B cell (primary cell): ENCODE measurements at regions not wholly inside any gene's neighbourhood (a gene's known extent, or its start where the extent isn't known, plus 50 kb on each side); places are given as distances from the start of the nearest gene placed in this dataset.

ENCODE experiments used
- ATAC-seq: fragments of 200-7000 bp; cut with Tn5 transposase; one replicate; pipeline ENCODE4 v1.10.0; 2021; ENCODE audit warnings: low read depth, mild to moderate bottlenecking, moderate number of reproducible peaks, moderate library complexity
- CTCF ChIA-PET: fragments of 350-600 bp; sonication (Branson Sonifier 250); formaldehyde crosslinking; loops from one replicate; lab custom pipeline; 2021; ENCODE audit warnings: antibody characterized with exemption, inconsistent platforms; lab: Charles Lee
- POLR2A ChIA-PET: fragments of 350-600 bp; sonication (Branson Sonifier 250); formaldehyde crosslinking; loops from one replicate; lab custom pipeline; 2021; ENCODE audit warnings: antibody characterized with exemption; lab: Charles Lee
- DNase-seq: peaks from one replicate; pipeline ENCODE4 v3.0.0; 2013
- H2AFZ ChIP-seq: 2 replicates; pipeline ENCODE4 v1.6.1; 2012; ENCODE audit warnings: mild to moderate bottlenecking, low read depth, low read length; ENCODE audit not compliant: insufficient read depth, poor library complexity, severe bottlenecking
- H3K27ac ChIP-seq, 2 donors: 1 replicate in 1 of 2; 2 replicates in 1 of 2; pipeline ENCODE4 v1.5.1; 2012 to 2013; ENCODE audit warnings: low read length in 2 of 2, mild to moderate bottlenecking in 2 of 2, moderate library complexity in 1 of 2
- H3K27me3 ChIP-seq, 4 experiments: fragments of 200-600 bp in 1 of 4; sonication (generic) in 1 of 4; replicated peaks in 1 of 4; 1 replicate in 2 of 4; 2 replicates in 2 of 4; pipeline versions ENCODE4 v1.6.1 to v1.7.0; 2013 to 2016; ENCODE audit warnings: low read length in 3 of 4, mild to moderate bottlenecking in 2 of 4, mixed read lengths in 1 of 4, moderate library complexity in 1 of 4; ENCODE audit not compliant: insufficient read depth in 4 of 4, control insufficient read depth in 3 of 4; ENCODE audit errors: control extremely low read depth in 1 of 4
- H3K36me3 ChIP-seq, 2 experiments: replicated peaks in 1 of 2; 1 replicate in 1 of 2; 2 replicates in 1 of 2; pipeline versions ENCODE4 v1.6.1 to v1.7.1; 2013; ENCODE audit warnings: low read length in 1 of 2; ENCODE audit not compliant: insufficient read depth in 2 of 2, control insufficient read depth in 1 of 2; ENCODE audit errors: control extremely low read depth in 1 of 2, extremely low read depth in 1 of 2
- H3K4me1 ChIP-seq, 2 donors: fragments of 200-600 bp in 1 of 2; sonication (generic) in 1 of 2; 1 replicate in 1 of 2; 2 replicates in 1 of 2; pipeline versions ENCODE4 v1.5.1 to v1.6.1; 2013 to 2017; ENCODE audit warnings: low read length in 2 of 2; ENCODE audit not compliant: control insufficient read depth in 2 of 2, insufficient read depth in 2 of 2
- H3K4me2 ChIP-seq: replicated peaks from 2 replicates; pipeline ENCODE3; 2012; ENCODE audit warnings: mild to moderate bottlenecking, low read depth, low read length; ENCODE audit not compliant: poor library complexity, severe bottlenecking
- H3K4me3 ChIP-seq, 5 experiments: fragments of 200-600 bp in 1 of 5; sonication (generic) in 1 of 5; 1 replicate in 3 of 5; 2 replicates in 2 of 5; pipeline versions ENCODE4 v1.5.1 to v1.7.0; 2011 to 2016; ENCODE audit warnings: low read length in 4 of 5, mild to moderate bottlenecking in 4 of 5, low read depth in 2 of 5, control low read depth in 1 of 5, moderate library complexity in 1 of 5; ENCODE audit not compliant: insufficient read depth in 1 of 5; ENCODE audit errors: control extremely low read depth in 1 of 5, extremely low read depth in 1 of 5
- H3K79me2 ChIP-seq: fragments of 200-600 bp; sonication (generic); one replicate; pipeline ENCODE4 v1.6.0; 2016; ENCODE audit warnings: low read length; ENCODE audit not compliant: control insufficient read depth, insufficient read depth
- H3K9ac ChIP-seq: fragments of 200-600 bp; sonication (generic); 2 replicates; pipeline ENCODE4 v1.6.1; 2017; ENCODE audit warnings: mild to moderate bottlenecking, low read length, moderate library complexity
- H3K9me3 ChIP-seq, 3 donors: one replicate each; pipeline versions ENCODE4 v1.6.1 to v1.7.1; 2013; ENCODE audit warnings: low read length in 2 of 3; ENCODE audit not compliant: control insufficient read depth in 2 of 3, insufficient read depth in 1 of 3; ENCODE audit errors: control extremely low read depth in 1 of 3
- H4K20me1 ChIP-seq: 2 replicates; pipeline ENCODE4 v1.6.0; 2012; ENCODE audit warnings: mild to moderate bottlenecking, low read length; ENCODE audit not compliant: insufficient read depth, control insufficient read depth, poor library complexity, severe bottlenecking
- H3K27ac Mint-ChIP-seq: one replicate; pipeline ENCODE4 v1.8.0; 2021; ENCODE audit warnings: mixed read lengths
- H3K27me3 Mint-ChIP-seq: one replicate; pipeline ENCODE4 v1.8.0; 2021; ENCODE audit warnings: mixed read lengths
- H3K4me1 Mint-ChIP-seq: one replicate; pipeline ENCODE4 v1.8.0; 2021; ENCODE audit warnings: mixed read lengths
- H3K4me3 Mint-ChIP-seq: one replicate; pipeline ENCODE4 v1.8.0; 2021; ENCODE audit warnings: mixed read lengths
- H3K9me3 Mint-ChIP-seq: one replicate; pipeline ENCODE4 v1.8.0; 2022; ENCODE audit warnings: mixed read lengths; ENCODE audit not compliant: insufficient read depth
- EZH2 ChIP-seq: IDR thresholded peaks from 2 replicates; pipeline ENCODE4 v1.6.1; 2012; ENCODE audit warnings: borderline replicate concordance, low read depth, mild to moderate bottlenecking, moderate library complexity, low read length; ENCODE audit not compliant: insufficient read depth, poor library complexity, severe bottlenecking
- WGBS: methylation state at CpG from one replicate; pipeline ENCODE4 v1.1.5; 2013; ENCODE audit warnings: missing lambda C conversion rate; ENCODE audit not compliant: insufficient coverage; 5-methylcytosine and 5-hydroxymethylcytosine counted together
- intact Hi-C: fragments of 100-400 bp; cut with micrococcal nuclease; formaldehyde crosslinking; loops from one replicate; pipeline ENCODE4 v1.10.0; 2022
- TF ChIP-seq, protein P1 (sequence below): fragments of 200-600 bp; IDR thresholded peaks from one replicate; pipeline ENCODE4 v1.8.0; 2022; ENCODE audit warnings: antibody characterized with exemption, mild to moderate bottlenecking

- no peak overlapping the region for H3K27ac ChIP-seq
- DNase-seq (no peak), ATAC-seq (no peak)
- intact Hi-C loops = no loop called here
- peaks cover 40 to 52% of the 10 kb centered on the region in 2 donors for H3K4me1 ChIP-seq
- 97% methylated on average over 5 of the region's 20 CpGs for whole genome bisulfite sequencing
- Mint-ChIP-seq H3K27ac (peak overlapping the region; percentile 20), H3K9me3 (no peaks in the 10 kb centered on the region), H3K27me3 (no peaks in the 10 kb centered on the region), H3K4me1 (peaks cover 54% of the 10 kb centered on the region), H3K4me3 (no peak overlapping the region)
- CTCF ChIA-PET = interaction anchor here (1.3 to 5.9 kb wide), 2 partner anchors 12 to 273 kb away, joined by 5 to 66 read pairs; no protein-coding TSS in a partner anchor
- no peak overlapping the region for H3K4me2 ChIP-seq
- POLR2A ChIA-PET = no interaction called here
- no peaks in the 10 kb centered on the region for H3K36me3 ChIP-seq
- no peak overlapping the region for H3K9ac ChIP-seq
- H3K9me3 ChIP-seq = peaks cover 0 to 29% (median 4%) of the 10 kb centered on the region in 3 donors
- peaks cover 0 to 3% (median 0%) of the 10 kb centered on the region in 4 experiments for H3K27me3 ChIP-seq
- H2AFZ ChIP-seq = no peak overlapping the region
- no peaks in the 10 kb centered on the region for H3K79me2 ChIP-seq
- no peaks in the 10 kb centered on the region for H4K20me1 ChIP-seq
- TF ChIP-seq EZH2 = no peak
- TF ChIP-seq, protein P1, sequence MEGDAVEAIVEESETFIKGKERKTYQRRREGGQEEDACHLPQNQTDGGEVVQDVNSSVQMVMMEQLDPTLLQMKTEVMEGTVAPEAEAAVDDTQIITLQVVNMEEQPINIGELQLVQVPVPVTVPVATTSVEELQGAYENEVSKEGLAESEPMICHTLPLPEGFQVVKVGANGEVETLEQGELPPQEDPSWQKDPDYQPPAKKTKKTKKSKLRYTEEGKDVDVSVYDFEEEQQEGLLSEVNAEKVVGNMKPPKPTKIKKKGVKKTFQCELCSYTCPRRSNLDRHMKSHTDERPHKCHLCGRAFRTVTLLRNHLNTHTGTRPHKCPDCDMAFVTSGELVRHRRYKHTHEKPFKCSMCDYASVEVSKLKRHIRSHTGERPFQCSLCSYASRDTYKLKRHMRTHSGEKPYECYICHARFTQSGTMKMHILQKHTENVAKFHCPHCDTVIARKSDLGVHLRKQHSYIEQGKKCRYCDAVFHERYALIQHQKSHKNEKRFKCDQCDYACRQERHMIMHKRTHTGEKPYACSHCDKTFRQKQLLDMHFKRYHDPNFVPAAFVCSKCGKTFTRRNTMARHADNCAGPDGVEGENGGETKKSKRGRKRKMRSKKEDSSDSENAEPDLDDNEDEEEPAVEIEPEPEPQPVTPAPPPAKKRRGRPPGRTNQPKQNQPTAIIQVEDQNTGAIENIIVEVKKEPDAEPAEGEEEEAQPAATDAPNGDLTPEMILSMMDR = no peak
- H3K4me3 ChIP-seq = no peak overlapping the region
Measured at GRCh38 chr12:132427174-132427768, 62.7 kb upstream of the FBRSL1 start.

DNA sequence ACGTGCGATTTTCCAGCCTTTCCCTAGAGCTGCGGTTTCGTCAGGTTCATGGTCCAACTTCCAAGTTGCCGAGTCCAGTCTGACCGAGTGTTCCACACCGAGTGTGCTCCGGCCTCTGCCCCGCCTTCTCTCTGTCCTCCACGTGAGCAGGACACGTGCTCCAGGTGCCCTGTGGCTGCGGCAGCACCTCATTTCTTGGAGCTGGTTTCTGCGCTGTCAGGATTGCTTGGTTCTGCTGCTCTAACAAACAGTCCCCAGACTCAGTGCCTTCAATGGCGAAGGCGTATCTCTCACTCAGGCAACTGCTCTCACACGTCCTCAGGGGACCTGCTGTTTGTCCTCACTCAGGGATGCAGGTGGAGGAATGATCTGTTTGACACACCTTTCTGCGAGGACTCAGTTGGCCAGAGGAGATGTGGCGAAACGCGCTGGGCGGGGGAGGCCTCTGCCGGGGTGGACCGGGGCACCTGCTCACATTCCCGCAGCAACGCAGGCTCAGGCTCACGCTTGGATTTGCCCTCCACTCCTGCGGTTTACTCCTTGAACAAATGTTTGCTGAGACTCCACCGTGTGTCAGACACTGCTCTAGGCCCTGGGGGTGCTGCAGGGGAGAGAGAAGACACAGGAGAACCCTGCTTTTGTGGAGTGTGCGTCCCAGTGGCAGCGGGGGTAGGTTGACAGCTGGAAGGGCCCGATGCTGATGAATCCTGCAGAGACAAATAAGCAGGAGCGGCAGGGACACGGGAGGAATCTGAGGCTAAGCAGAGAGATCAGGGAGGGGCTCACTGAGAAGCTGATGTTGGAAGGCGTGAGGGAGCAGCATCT is 63.4 kb upstream of the FBRSL1 start:
- WGBS = 96% methylated on average over 33 of the region's 34 CpGs
- Mint-ChIP-seq H3K27me3 (no peaks in the 10 kb centered on the region), H3K4me3 (no peak overlapping the region), H3K9me3 (no peaks in the 10 kb centered on the region), H3K27ac (peak overlapping the region; percentile 50), H3K4me1 (peaks cover 53% of the 10 kb centered on the region)
- DNase-seq = no peak
- Histone ChIP-seq H3K27ac (no peak overlapping the region), H3K36me3 (no peaks in the 10 kb centered on the region), H4K20me1 (no peaks in the 10 kb centered on the region), H3K4me2 (no peak overlapping the region), H3K9me3 (peaks cover 0 to 29% (median 4%) of the 10 kb centered on the region in 3 donors), H3K27me3 (peaks cover 0 to 3% (median 0%) of the 10 kb centered on the region in 4 experiments), H3K9ac (no peak overlapping the region), H3K4me1 (peaks cover 35 to 45% of the 10 kb centered on the region in 2 donors), H2AFZ (no peak overlapping the region), H3K79me2 (no peaks in the 10 kb centered on the region), H3K4me3 (no peak overlapping the region)
- ChIA-PET POLR2A (no interaction called here), CTCF (interaction anchor here (1.2 to 5.9 kb wide), 3 partner anchors 11 to 273 kb away, joined by 4 to 66 read pairs (median 5); no protein-coding TSS in a partner anchor)
- intact Hi-C loops = no loop called here
- ATAC-seq = no peak
- TF ChIP-seq, protein P1 = no peak
- TF ChIP-seq EZH2 = no peak
